ENCODE measurements at regions not wholly inside any gene's neighbourhood (a gene's known extent, or its start where the extent isn't known, plus 50 kb on each side); places are given as distances from the start of the nearest gene placed in this dataset.
"Not testable (repeated sequence)": the region's sequence is repeated elsewhere in the genome, so short reads cannot be mapped to it uniquely, and the experiment has no call there.

GRCh38 chr12:92059960-92060359 lies 85.7 kb downstream of the BTG1 start:
- DNase-seq: no peak

GRCh38 chr12:92058664-92059063 lies 87.0 kb downstream of the BTG1 start:
- no peak for DNase-seq

GRCh38 chr12:92056756-92057155 lies 88.9 kb downstream of the BTG1 start:
- not testable (repeated sequence) for DNase-seq

- no peak for DNase-seq
Measured at GRCh38 chr12:92056290-92056689, 89.4 kb downstream of the BTG1 start.

- DNase-seq: no peak
Measured at GRCh38 chr12:92055877-92056276, 89.8 kb downstream of the BTG1 start.

- no peak for DNase-seq
Measured at GRCh38 chr12:92051441-92051840, 94.2 kb downstream of the BTG1 start.

- DNase-seq: no peak
Measured at GRCh38 chr12:92049403-92049802, 96.2 kb downstream of the BTG1 start.

GRCh38 chr12:92047393-92047826 lies 98.2 kb downstream of the BTG1 start:
- no peak for DNase-seq

- no peak for DNase-seq
Measured at GRCh38 chr12:92046557-92047392, 98.9 kb downstream of the BTG1 start.

GRCh38 chr12:92045852-92046251 lies 99.8 kb downstream of the BTG1 start:
- no peak for DNase-seq

- DNase-seq: no peak
Measured at GRCh38 chr12:92044435-92044834, 101.2 kb downstream of the BTG1 start.

GRCh38 chr12:92042791-92043531 lies 102.7 kb downstream of the BTG1 start:
- DNase-seq: no peak

- no peak for DNase-seq
Measured at GRCh38 chr12:92041742-92042141, 103.9 kb downstream of the BTG1 start.

GRCh38 chr12:92039046-92039445 lies 106.6 kb downstream of the BTG1 start:
- DNase-seq: no peak

GRCh38 chr12:92038476-92038875 lies 107.2 kb downstream of the BTG1 start:
- DNase-seq: no peak

GRCh38 chr12:92036771-92037453 lies 108.7 kb downstream of the BTG1 start:
- no peak for DNase-seq

GRCh38 chr12:92036061-92036620 lies 109.5 kb downstream of the BTG1 start:
- DNase-seq: no peak

- no peak for DNase-seq
Measured at GRCh38 chr12:92035477-92035876, 110.2 kb downstream of the BTG1 start.

- no peak for DNase-seq
Measured at GRCh38 chr12:92034858-92035401, 110.7 kb downstream of the BTG1 start.

GRCh38 chr12:92034083-92034482 lies 111.6 kb downstream of the BTG1 start:
- no peak for DNase-seq

GRCh38 chr12:92032965-92033364 lies 112.7 kb downstream of the BTG1 start:
- DNase-seq: no peak

- no peak for DNase-seq
Measured at GRCh38 chr12:92032101-92032500, 113.5 kb downstream of the BTG1 start.

- DNase-seq: no peak
Measured at GRCh38 chr12:92030618-92031017, 115.0 kb downstream of the BTG1 start.
